Stimulated activated CD4-positive, alpha-beta T cell treated with anti-CD3 and anti-CD28 coated beads, Interleukin-4, amount 100 ng/mL, for 1 hour (primary cell): ENCODE measurements at regions not wholly inside any gene's neighbourhood (a gene's known extent, or its start where the extent isn't known, plus 50 kb on each side); places are given as distances from the start of the nearest gene placed in this dataset.
"Not testable (repeated sequence)": the region's sequence is repeated elsewhere in the genome, so short reads cannot be mapped to it uniquely, and the experiment has no call there.

Experiments
- DNase-seq: peaks from one replicate; pipeline ENCODE4 v3.0.0-alpha.2; 2020

- no peak for DNase-seq
These were observed 648.8 kb downstream of the NXPH1 start for GRCh38 chr7:9082203-9082602.

- DNase-seq, result no peak
These were observed 650.4 kb downstream of the NXPH1 start for GRCh38 chr7:9083837-9084236.

- DNase-seq, result no peak
These were observed 657.9 kb downstream of the NXPH1 start for GRCh38 chr7:9091282-9091681.

GRCh38 chr7:9097565-9098060 is 664.2 kb downstream of the NXPH1 start:
- DNase-seq, result no peak

- DNase-seq, result no peak
These were observed 666.9 kb downstream of the NXPH1 start for GRCh38 chr7:9100289-9100688.

- DNase-seq, result no peak
These were observed 669.4 kb downstream of the NXPH1 start for GRCh38 chr7:9102846-9103245.

- no peak for DNase-seq
These were observed 673.3 kb downstream of the NXPH1 start for GRCh38 chr7:9106747-9107146.

- DNase-seq, result no peak
These were observed 686.9 kb downstream of the NXPH1 start for GRCh38 chr7:9120331-9120730.

GRCh38 chr7:9124320-9124719 is 690.9 kb downstream of the NXPH1 start:
- no peak for DNase-seq

- no peak for DNase-seq
These were observed 691.8 kb downstream of the NXPH1 start for GRCh38 chr7:9125246-9125645.

- DNase-seq, result no peak
These were observed 694.5 kb downstream of the NXPH1 start for GRCh38 chr7:9127901-9128300.

GRCh38 chr7:9148687-9149086 is 715.3 kb downstream of the NXPH1 start:
- no peak for DNase-seq

GRCh38 chr7:9149499-9150082 is 716.2 kb downstream of the NXPH1 start:
- no peak for DNase-seq

GRCh38 chr7:9163691-9164090 is 730.3 kb downstream of the NXPH1 start:
- not testable (repeated sequence) for DNase-seq

- no peak for DNase-seq
These were observed 742.5 kb downstream of the NXPH1 start for GRCh38 chr7:9175871-9176270.

- no peak for DNase-seq
These were observed 747.9 kb downstream of the NXPH1 start for GRCh38 chr7:9181356-9181755.

- no peak for DNase-seq
These were observed 753.3 kb downstream of the NXPH1 start for GRCh38 chr7:9186730-9187129.

- DNase-seq, result no peak
These were observed 756.3 kb downstream of the NXPH1 start for GRCh38 chr7:9189703-9190102.

- DNase-seq, result no peak
These were observed 759.6 kb downstream of the NXPH1 start for GRCh38 chr7:9192969-9193368.

GRCh38 chr7:9200626-9201025 is 767.2 kb downstream of the NXPH1 start:
- no peak for DNase-seq

GRCh38 chr7:9201928-9202327 is 768.5 kb downstream of the NXPH1 start:
- DNase-seq, result no peak

GRCh38 chr7:9204571-9204970 is 771.2 kb downstream of the NXPH1 start:
- no peak for DNase-seq

GRCh38 chr7:9210114-9210513 is 776.7 kb downstream of the NXPH1 start:
- DNase-seq, result no peak

GRCh38 chr7:9217204-9217603 is 783.8 kb downstream of the NXPH1 start:
- no peak for DNase-seq

GRCh38 chr7:9226500-9226899 is 793.1 kb downstream of the NXPH1 start:
- no peak for DNase-seq
